HG03432 (cell line): ENCODE measurements at regions not wholly inside any gene's neighbourhood (a gene's known extent, or its start where the extent isn't known, plus 50 kb on each side); places are given as distances from the start of the nearest gene placed in this dataset.

ENCODE experiments used
- ATAC-seq: cut with Tn5 transposase; IDR thresholded peaks from one replicate; pipeline ENCODE4 v1.9.1; 2021; ENCODE audit warnings: mild to moderate bottlenecking, moderate library complexity; ENCODE audit not compliant: unreplicated experiment

- no peak for ATAC-seq
These were observed 112.8 kb upstream of the PSMD7 start for GRCh38 chr16:74183601-74184360.

GRCh38 chr16:74169687-74170376 is 126.8 kb upstream of the PSMD7 start:
- no peak for ATAC-seq

GRCh38 chr16:74169066-74169465 is 127.5 kb upstream of the PSMD7 start:
- ATAC-seq = no peak

- no peak for ATAC-seq
These were observed 128.2 kb upstream of the PSMD7 start for GRCh38 chr16:74168445-74168844.

- no peak for ATAC-seq
These were observed 130.2 kb upstream of the PSMD7 start for GRCh38 chr16:74166456-74166855.

- ATAC-seq = no peak
These were observed 131.0 kb upstream of the PSMD7 start for GRCh38 chr16:74165566-74166080.

- no peak for ATAC-seq
These were observed 135.9 kb upstream of the PSMD7 start for GRCh38 chr16:74160759-74161158.

- no peak for ATAC-seq
These were observed 142.8 kb upstream of the PSMD7 start for GRCh38 chr16:74153773-74154172.

- no peak for ATAC-seq
These were observed 150.0 kb upstream of the PSMD7 start for GRCh38 chr16:74146643-74147042.

- no peak for ATAC-seq
These were observed 153.4 kb upstream of the PSMD7 start for GRCh38 chr16:74143171-74143570.

- ATAC-seq = no peak
These were observed 155.6 kb upstream of the PSMD7 start for GRCh38 chr16:74141015-74141414.

GRCh38 chr16:74140557-74140956 is 156.1 kb upstream of the PSMD7 start:
- ATAC-seq = no peak

- ATAC-seq = no peak
These were observed 172.8 kb upstream of the PSMD7 start for GRCh38 chr16:74123826-74124225.

- ATAC-seq = no peak
These were observed 173.4 kb upstream of the PSMD7 start for GRCh38 chr16:74123195-74123594.

- ATAC-seq = no peak
These were observed 178.8 kb upstream of the PSMD7 start for GRCh38 chr16:74117798-74118197.

- ATAC-seq = no peak
These were observed 183.1 kb upstream of the PSMD7 start for GRCh38 chr16:74113545-74113944.

GRCh38 chr16:74111456-74111982 is 185.1 kb upstream of the PSMD7 start:
- ATAC-seq = no peak

- peak; percentile 59 for ATAC-seq
These were observed 188.6 kb upstream of the PSMD7 start for GRCh38 chr16:74107795-74108610.

- no peak for ATAC-seq
These were observed 192.6 kb upstream of the PSMD7 start for GRCh38 chr16:74104022-74104421.

GRCh38 chr16:74101379-74102137 is 195.1 kb upstream of the PSMD7 start:
- ATAC-seq = no peak
